ENCODE measurements at regions not wholly inside any gene's neighbourhood (a gene's known extent, or its start where the extent isn't known, plus 50 kb on each side); places are given as distances from the start of the nearest gene placed in this dataset.

- Histone ChIP-seq H3K4me1 (ENCODE audit: low read length) (no peaks in the 10 kb centered on the region), H3K4me2 (ENCODE audit: low read length) (no peak overlapping the region), H4K20me1 (ENCODE audit: insufficient read depth, low read length) (no peaks in the 10 kb centered on the region), H3K9me3 (ENCODE audit: insufficient read depth, low read length) (no peaks in the 10 kb centered on the region), H3K27me3 (ENCODE audit: low read depth, low read length) (no peaks in the 10 kb centered on the region), H3K27ac (ENCODE audit: low read length) (no peak overlapping the region), H2AFZ (ENCODE audit: low read depth, low read length) (no peak overlapping the region), H3K36me3 (replicated peaks; ENCODE audit: low read depth, low read length) (no peaks in the 10 kb centered on the region), H3K79me2 (ENCODE audit: low read length) (no peaks in the 10 kb centered on the region), H3K4me3 (ENCODE audit: low read length) (no peak overlapping the region), H3K9ac (ENCODE audit: low read length) (no peak overlapping the region)
- TF ChIP-seq EZH2phosphoT487 (IDR thresholded peaks at IDR 0.05; ENCODE audit: low read depth) = no peak
- TF ChIP-seq CTCF (IDR thresholded peaks at IDR 0.05; ENCODE audit: low read depth, low read length) = no peak
Observed at GRCh38 chrX:22542641-22543040, 269.9 kb downstream of the CBLL2 start.

GRCh38 chrX:22559506-22559905 is 286.8 kb downstream of the CBLL2 start:
- H3K4me2 ChIP-seq (ENCODE audit: low read length) = no peak overlapping the region
- H3K27me3 ChIP-seq (ENCODE audit: low read depth, low read length) = no peaks in the 10 kb centered on the region
- H3K36me3 ChIP-seq (replicated peaks; ENCODE audit: low read depth, low read length) = no peaks in the 10 kb centered on the region
- no peak overlapping the region for H3K4me3 ChIP-seq (ENCODE audit: low read length)
- TF ChIP-seq EZH2phosphoT487 (IDR thresholded peaks at IDR 0.05; ENCODE audit: low read depth) (no peak), CTCF (IDR thresholded peaks at IDR 0.05; ENCODE audit: low read depth, low read length) (no peak)
- no peak overlapping the region for H3K27ac ChIP-seq (ENCODE audit: low read length)
- H2AFZ ChIP-seq (ENCODE audit: low read depth, low read length) = no peak overlapping the region
- H4K20me1 ChIP-seq (ENCODE audit: insufficient read depth, low read length) = no peaks in the 10 kb centered on the region
- no peak overlapping the region for H3K9ac ChIP-seq (ENCODE audit: low read length)
- H3K79me2 ChIP-seq (ENCODE audit: low read length) = no peaks in the 10 kb centered on the region
- no peaks in the 10 kb centered on the region for H3K9me3 ChIP-seq (ENCODE audit: insufficient read depth, low read length)
- no peaks in the 10 kb centered on the region for H3K4me1 ChIP-seq (ENCODE audit: low read length)

- no peak for TF ChIP-seq CTCF (IDR thresholded peaks at IDR 0.05; ENCODE audit: low read depth, low read length)
- TF ChIP-seq EZH2phosphoT487 (IDR thresholded peaks at IDR 0.05; ENCODE audit: low read depth) = no peak
- no peak overlapping the region for H3K27ac ChIP-seq (ENCODE audit: low read length)
- no peak overlapping the region for H3K9ac ChIP-seq (ENCODE audit: low read length)
- no peaks in the 10 kb centered on the region for H3K9me3 ChIP-seq (ENCODE audit: insufficient read depth, low read length)
- H3K36me3 ChIP-seq (replicated peaks; ENCODE audit: low read depth, low read length) = no peaks in the 10 kb centered on the region
- no peaks in the 10 kb centered on the region for H3K27me3 ChIP-seq (ENCODE audit: low read depth, low read length)
- H2AFZ ChIP-seq (ENCODE audit: low read depth, low read length) = no peak overlapping the region
- H3K4me3 ChIP-seq (ENCODE audit: low read length) = no peak overlapping the region
- no peaks in the 10 kb centered on the region for H3K79me2 ChIP-seq (ENCODE audit: low read length)
- H3K4me2 ChIP-seq (ENCODE audit: low read length) = no peak overlapping the region
- peaks cover 13% of the 10 kb centered on the region for H3K4me1 ChIP-seq (ENCODE audit: low read length)
- no peaks in the 10 kb centered on the region for H4K20me1 ChIP-seq (ENCODE audit: insufficient read depth, low read length)
Observed at GRCh38 chrX:22575161-22575845, 302.6 kb downstream of the CBLL2 start.

- no peak overlapping the region for H3K27ac ChIP-seq (ENCODE audit: low read length)
- H3K4me2 ChIP-seq (ENCODE audit: low read length) = no peak overlapping the region
- H3K4me3 ChIP-seq (ENCODE audit: low read length) = no peak overlapping the region
- no peak overlapping the region for H3K9ac ChIP-seq (ENCODE audit: low read length)
- no peak for TF ChIP-seq EZH2phosphoT487 (IDR thresholded peaks at IDR 0.05; ENCODE audit: low read depth)
- TF ChIP-seq CTCF (IDR thresholded peaks at IDR 0.05; ENCODE audit: low read depth, low read length) = no peak
- H3K4me1 ChIP-seq (ENCODE audit: low read length) = peaks cover 13% of the 10 kb centered on the region
- no peaks in the 10 kb centered on the region for H3K27me3 ChIP-seq (ENCODE audit: low read depth, low read length)
- no peaks in the 10 kb centered on the region for H4K20me1 ChIP-seq (ENCODE audit: insufficient read depth, low read length)
- H2AFZ ChIP-seq (ENCODE audit: low read depth, low read length) = no peak overlapping the region
- no peaks in the 10 kb centered on the region for H3K79me2 ChIP-seq (ENCODE audit: low read length)
- H3K9me3 ChIP-seq (ENCODE audit: insufficient read depth, low read length) = no peaks in the 10 kb centered on the region
- no peaks in the 10 kb centered on the region for H3K36me3 ChIP-seq (replicated peaks; ENCODE audit: low read depth, low read length)
Observed at GRCh38 chrX:22577181-22577580, 304.5 kb downstream of the CBLL2 start.
